ENCODE measurements at regions not wholly inside any gene's neighbourhood (a gene's known extent, or its start where the extent isn't known, plus 50 kb on each side); places are given as distances from the start of the nearest gene placed in this dataset.

- no peak overlapping the region for H3K56ac ChIP-seq (ENCODE audit: insufficient read length, low read depth, low read length)
- no peak overlapping the region for H3K14ac ChIP-seq (ENCODE audit: insufficient read depth, low read length)
- Mint-ChIP-seq H3K4me1 (peaks cover 19 to 24% of the 10 kb centered on the region in 2 experiments), H3K36me3 (ENCODE audit: insufficient read depth in 1 of 3, low read depth in 3 of 3) (no peaks in the 10 kb centered on the region), H3K27me3 (ENCODE audit: low read depth) (peaks cover 5% of the 10 kb centered on the region), H3K4me3 (no peak overlapping the region), H3K9me3 (no peaks in the 10 kb centered on the region), H3K27ac (no peak overlapping the region)
- H2AFZ ChIP-seq (ENCODE audit: low read length) = no peak overlapping the region
- no peak overlapping the region for H4K5ac ChIP-seq (ENCODE audit: insufficient read length, low read depth, low read length)
- H3K27ac ChIP-seq (ENCODE audit: insufficient read length, low read depth, low read length) = no peak overlapping the region
- DNase-seq = no peak
- no peak overlapping the region for H2AK5ac ChIP-seq (ENCODE audit: insufficient read length, low read length)
- no peak overlapping the region for H2BK15ac ChIP-seq (ENCODE audit: low read depth, low read length)
- H3K23me2 ChIP-seq (ENCODE audit: insufficient read length, low read depth, low read length, poor library complexity, severe bottlenecking) = no peaks in the 10 kb centered on the region
- no peak overlapping the region for H3K23ac ChIP-seq (ENCODE audit: insufficient read length, low read depth, low read length)
- H4K91ac ChIP-seq (ENCODE audit: insufficient read length, low read depth, low read length) = no peak overlapping the region
- H3K18ac ChIP-seq (ENCODE audit: insufficient read length, low read depth, low read length) = no peak overlapping the region
- no peak overlapping the region for H2BK5ac ChIP-seq (ENCODE audit: insufficient read length, low read length)
- TF ChIP-seq, protein P1, sequence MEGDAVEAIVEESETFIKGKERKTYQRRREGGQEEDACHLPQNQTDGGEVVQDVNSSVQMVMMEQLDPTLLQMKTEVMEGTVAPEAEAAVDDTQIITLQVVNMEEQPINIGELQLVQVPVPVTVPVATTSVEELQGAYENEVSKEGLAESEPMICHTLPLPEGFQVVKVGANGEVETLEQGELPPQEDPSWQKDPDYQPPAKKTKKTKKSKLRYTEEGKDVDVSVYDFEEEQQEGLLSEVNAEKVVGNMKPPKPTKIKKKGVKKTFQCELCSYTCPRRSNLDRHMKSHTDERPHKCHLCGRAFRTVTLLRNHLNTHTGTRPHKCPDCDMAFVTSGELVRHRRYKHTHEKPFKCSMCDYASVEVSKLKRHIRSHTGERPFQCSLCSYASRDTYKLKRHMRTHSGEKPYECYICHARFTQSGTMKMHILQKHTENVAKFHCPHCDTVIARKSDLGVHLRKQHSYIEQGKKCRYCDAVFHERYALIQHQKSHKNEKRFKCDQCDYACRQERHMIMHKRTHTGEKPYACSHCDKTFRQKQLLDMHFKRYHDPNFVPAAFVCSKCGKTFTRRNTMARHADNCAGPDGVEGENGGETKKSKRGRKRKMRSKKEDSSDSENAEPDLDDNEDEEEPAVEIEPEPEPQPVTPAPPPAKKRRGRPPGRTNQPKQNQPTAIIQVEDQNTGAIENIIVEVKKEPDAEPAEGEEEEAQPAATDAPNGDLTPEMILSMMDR (conservative IDR thresholded peaks at IDR 0.05) = no peak
- 0 out of 2 replicates have a peak, but pooled peaks cover 2% of the 10 kb centered on the region for H3K4me1 ChIP-seq (ENCODE audit: insufficient read depth, low read length)
- no peak overlapping the region for H2BK12ac ChIP-seq (ENCODE audit: insufficient read length, low read depth, low read length)
- no peak overlapping the region for H3T11ph ChIP-seq (ENCODE audit: low read length)
- H2BK20ac ChIP-seq (ENCODE audit: low read depth, low read length, poor library complexity, severe bottlenecking) = no peak overlapping the region
- H3K9me3 ChIP-seq (ENCODE audit: control insufficient read depth, low read depth, low read length) = no peaks in the 10 kb centered on the region
- no peak overlapping the region for H3K9ac ChIP-seq (ENCODE audit: extremely low read depth, insufficient read length, low read length)
- H3K4me2 ChIP-seq (ENCODE audit: insufficient read depth, insufficient read length, low read length) = no peak overlapping the region
- H3K79me2 ChIP-seq (ENCODE audit: insufficient read depth, low read length) = no peaks in the 10 kb centered on the region
- no CpG with 5 or more reads among the region's 3 CpGs for WGBS (ENCODE audit: extremely low coverage, insufficient read length, low lambda C conversion rate)
- no peak overlapping the region for H2BK120ac ChIP-seq (ENCODE audit: low read depth, low read length, poor library complexity, severe bottlenecking)
- no peaks in the 10 kb centered on the region for H3K79me1 ChIP-seq (ENCODE audit: insufficient read depth, low read depth, low read length, poor library complexity, severe bottlenecking)
- H4K20me1 ChIP-seq (ENCODE audit: control insufficient read depth, insufficient read depth, insufficient read length) = no peaks in the 10 kb centered on the region
- H4K8ac ChIP-seq (replicated peaks; ENCODE audit: insufficient read length, low read depth, low read length) = no peak overlapping the region
- H3K27me3 ChIP-seq (ENCODE audit: insufficient read depth, low read length) = no peaks in the 10 kb centered on the region
- H3K4ac ChIP-seq (ENCODE audit: low read depth, low read length) = no peak overlapping the region
These were observed 265.6 kb downstream of the CDC5L start for GRCh38 chr6:44653091-44653490.

All from H9 (cell line).